C1 segment of cervical spinal cord (tissue), 14 donors: ENCODE measurements at regions not wholly inside any gene's neighbourhood (a gene's known extent, or its start where the extent isn't known, plus 50 kb on each side); places are given as distances from the start of the nearest gene placed in this dataset.

Experiments
- DNase-seq, 14 donors: peaks; one replicate each; lab custom pipeline; 2025; lab: John Stamatoyannopoulos, UW

GRCh38 chr4:97496298-97496873 is 646.9 kb downstream of the STPG2 start:
- no peak for DNase-seq

GRCh38 chr4:97498875-97499274 is 644.4 kb downstream of the STPG2 start:
- DNase-seq: no peak

- no peak for DNase-seq
These were observed 642.9 kb downstream of the STPG2 start for GRCh38 chr4:97500423-97500822.

- DNase-seq: no peak
These were observed 638.6 kb downstream of the STPG2 start for GRCh38 chr4:97504713-97505112.

GRCh38 chr4:97507587-97508245 is 635.6 kb downstream of the STPG2 start:
- DNase-seq: no peak
